ENCODE measurements at regions not wholly inside any gene's neighbourhood (a gene's known extent, or its start where the extent isn't known, plus 50 kb on each side); places are given as distances from the start of the nearest gene placed in this dataset.
"Not testable (repeated sequence)": the region's sequence is repeated elsewhere in the genome, so short reads cannot be mapped to it uniquely, and the experiment has no call there.

GRCh38 chr9:38342532-38342931 is 50.0 kb upstream of the ALDH1B1 start:
- no peak for DNase-seq (ENCODE audit: low read depth in 2 of 2, low spot score in 1 of 2)

GRCh38 chr9:38342096-38342495 is 50.4 kb upstream of the ALDH1B1 start:
- DNase-seq (ENCODE audit: low read depth in 2 of 2, low spot score in 1 of 2), result no peak

GRCh38 chr9:38339496-38339895 is 53.0 kb upstream of the ALDH1B1 start:
- DNase-seq (ENCODE audit: low read depth in 2 of 2, low spot score in 1 of 2), result no peak

- DNase-seq (ENCODE audit: low read depth in 2 of 2, low spot score in 1 of 2), result no peak
These were observed 53.4 kb upstream of the ALDH1B1 start for GRCh38 chr9:38339087-38339486.

- DNase-seq (ENCODE audit: low read depth in 2 of 2, low spot score in 1 of 2), result no peak
These were observed 54.0 kb upstream of the ALDH1B1 start for GRCh38 chr9:38338342-38339018.

- no peak for DNase-seq (ENCODE audit: low read depth in 2 of 2, low spot score in 1 of 2)
These were observed 54.7 kb upstream of the ALDH1B1 start for GRCh38 chr9:38337706-38338264.

GRCh38 chr9:38337181-38337580 is 55.3 kb upstream of the ALDH1B1 start:
- no peak for DNase-seq (ENCODE audit: low read depth in 2 of 2, low spot score in 1 of 2)

GRCh38 chr9:38336341-38336740 is 56.2 kb upstream of the ALDH1B1 start:
- no peak for DNase-seq (ENCODE audit: low read depth in 2 of 2, low spot score in 1 of 2)

GRCh38 chr9:38335686-38336085 is 56.8 kb upstream of the ALDH1B1 start:
- DNase-seq (ENCODE audit: low read depth in 2 of 2, low spot score in 1 of 2), result no peak

GRCh38 chr9:38334234-38334633 is 58.3 kb upstream of the ALDH1B1 start:
- no peak for DNase-seq (ENCODE audit: low read depth in 2 of 2, low spot score in 1 of 2)

GRCh38 chr9:38333047-38333446 is 59.5 kb upstream of the ALDH1B1 start:
- DNase-seq (ENCODE audit: low read depth in 2 of 2, low spot score in 1 of 2), result no peak

- no peak for DNase-seq (ENCODE audit: low read depth in 2 of 2, low spot score in 1 of 2)
These were observed 59.9 kb upstream of the ALDH1B1 start for GRCh38 chr9:38332625-38333024.

GRCh38 chr9:38331141-38331540 is 61.4 kb upstream of the ALDH1B1 start:
- no peak for DNase-seq (ENCODE audit: low read depth in 2 of 2, low spot score in 1 of 2)

- DNase-seq (ENCODE audit: low read depth in 2 of 2, low spot score in 1 of 2), result no peak
These were observed 62.5 kb upstream of the ALDH1B1 start for GRCh38 chr9:38329968-38330367.

GRCh38 chr9:38328765-38329164 is 63.7 kb upstream of the ALDH1B1 start:
- no peak for DNase-seq (ENCODE audit: low read depth in 2 of 2, low spot score in 1 of 2)

GRCh38 chr9:38326122-38326521 is 66.4 kb upstream of the ALDH1B1 start:
- DNase-seq (ENCODE audit: low read depth in 2 of 2, low spot score in 1 of 2), result no peak

GRCh38 chr9:38324213-38324612 is 68.3 kb upstream of the ALDH1B1 start:
- DNase-seq (ENCODE audit: low read depth in 2 of 2, low spot score in 1 of 2), result not testable (repeated sequence)

- no peak for DNase-seq (ENCODE audit: low read depth in 2 of 2, low spot score in 1 of 2)
These were observed 69.6 kb upstream of the ALDH1B1 start for GRCh38 chr9:38322937-38323336.

- DNase-seq (ENCODE audit: low read depth in 2 of 2, low spot score in 1 of 2), result no peak
These were observed 72.9 kb upstream of the ALDH1B1 start for GRCh38 chr9:38319496-38320173.

GRCh38 chr9:38318759-38319495 is 73.6 kb upstream of the ALDH1B1 start:
- DNase-seq (ENCODE audit: low read depth in 2 of 2, low spot score in 1 of 2), result no peak

GRCh38 chr9:38316166-38316780 is 76.2 kb upstream of the ALDH1B1 start:
- DNase-seq (ENCODE audit: low read depth in 2 of 2, low spot score in 1 of 2), result no peak
